ENCODE measurements at regions not wholly inside any gene's neighbourhood (a gene's known extent, or its start where the extent isn't known, plus 50 kb on each side); places are given as distances from the start of the nearest gene placed in this dataset.

DNA sequence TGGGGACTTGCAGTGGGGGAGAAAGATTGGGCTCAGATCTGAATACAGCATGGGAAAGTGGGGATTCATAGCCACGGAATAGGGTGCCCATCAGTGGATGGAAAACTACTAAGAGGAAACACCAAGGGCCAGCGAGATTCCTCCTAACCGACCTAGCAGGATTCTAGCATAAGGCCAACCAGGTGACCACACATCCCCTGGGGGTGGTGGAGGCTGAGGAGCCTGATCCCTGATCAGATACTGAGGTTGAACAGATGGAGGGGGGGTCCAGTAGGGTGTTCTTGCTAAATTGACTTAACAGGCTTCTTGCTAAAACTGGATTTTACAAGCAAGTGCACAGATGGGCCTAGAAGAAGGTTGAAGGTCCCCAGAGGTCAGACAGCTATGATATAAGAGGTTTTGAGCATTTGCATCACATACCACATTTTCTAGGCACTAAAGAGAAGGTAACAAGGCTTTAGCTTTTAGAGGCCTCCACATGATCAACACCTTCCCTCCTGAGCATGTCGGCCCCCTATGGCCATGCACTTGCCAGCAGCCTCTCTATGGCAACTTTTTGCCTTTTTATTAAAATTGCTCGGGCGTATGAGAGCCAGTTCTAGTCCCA lies 69.1 kb upstream of the PUDP start:
- TF ChIP-seq POLR2A (IDR thresholded peaks at IDR 0.05; ENCODE audit: low read depth, low read length), result no peak
- no peak for DNase-seq (ENCODE audit: insufficient read length, low spot score)
- no peak for FAIRE-seq

DNA sequence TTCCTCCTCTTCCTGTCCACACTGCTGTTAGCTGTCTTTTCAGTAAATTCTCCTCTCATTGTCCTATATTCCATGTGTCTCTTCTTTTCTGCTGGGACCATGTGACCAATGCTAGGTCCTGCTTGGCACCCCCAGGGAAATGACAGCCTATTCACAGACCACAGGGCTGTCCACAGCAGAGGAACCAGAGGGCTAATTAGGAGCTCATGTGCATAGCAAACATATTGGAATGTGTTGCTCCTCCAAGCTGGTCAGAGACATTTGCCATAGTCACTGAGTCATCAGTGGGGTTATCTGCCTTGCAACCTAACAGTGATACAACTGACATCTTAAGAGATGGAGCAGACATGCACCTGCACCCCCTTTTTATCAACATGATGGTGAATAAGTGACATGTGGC lies 67.9 kb upstream of the PUDP start:
- FAIRE-seq (no peak), DNase-seq (ENCODE audit: insufficient read length, low spot score) (no peak)
- no peak for TF ChIP-seq POLR2A (IDR thresholded peaks at IDR 0.05; ENCODE audit: low read depth, low read length)

GRCh38 chrX:7214251-7214650 lies 66.3 kb upstream of the PUDP start:
- FAIRE-seq, result no peak
- no peak for DNase-seq (ENCODE audit: insufficient read length, low spot score)
- no peak for TF ChIP-seq POLR2A (IDR thresholded peaks at IDR 0.05; ENCODE audit: low read depth, low read length)

DNA sequence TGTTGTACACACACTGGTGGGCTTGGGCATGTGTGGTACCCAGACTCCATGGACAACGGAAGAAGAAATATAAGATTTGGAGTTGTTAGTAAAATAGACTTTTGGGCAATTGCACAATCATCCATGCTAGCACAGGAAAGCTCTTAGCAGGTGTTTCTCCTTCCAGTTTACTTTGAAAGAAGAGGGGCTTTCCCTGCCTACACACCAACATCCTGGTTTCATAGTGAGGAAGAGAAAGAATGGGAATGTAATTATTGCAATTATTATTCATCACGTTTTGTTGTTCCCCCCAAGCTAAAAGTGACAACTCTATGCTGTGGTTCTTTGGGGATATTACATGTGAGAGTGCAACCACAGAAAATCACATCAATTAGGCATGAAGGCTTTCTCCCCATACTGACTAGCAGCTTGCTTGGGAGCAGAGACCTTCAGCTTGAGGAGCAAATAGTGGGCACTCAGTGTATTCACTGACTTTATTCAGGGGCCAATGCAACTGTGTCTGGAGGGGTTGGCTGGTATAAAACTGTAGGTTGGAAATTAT lies 57.2 kb upstream of the PUDP start:
- no peak for TF ChIP-seq POLR2A (IDR thresholded peaks at IDR 0.05; ENCODE audit: low read depth, low read length)
- FAIRE-seq (no peak), DNase-seq (ENCODE audit: insufficient read length, low spot score) (no peak)

DNA sequence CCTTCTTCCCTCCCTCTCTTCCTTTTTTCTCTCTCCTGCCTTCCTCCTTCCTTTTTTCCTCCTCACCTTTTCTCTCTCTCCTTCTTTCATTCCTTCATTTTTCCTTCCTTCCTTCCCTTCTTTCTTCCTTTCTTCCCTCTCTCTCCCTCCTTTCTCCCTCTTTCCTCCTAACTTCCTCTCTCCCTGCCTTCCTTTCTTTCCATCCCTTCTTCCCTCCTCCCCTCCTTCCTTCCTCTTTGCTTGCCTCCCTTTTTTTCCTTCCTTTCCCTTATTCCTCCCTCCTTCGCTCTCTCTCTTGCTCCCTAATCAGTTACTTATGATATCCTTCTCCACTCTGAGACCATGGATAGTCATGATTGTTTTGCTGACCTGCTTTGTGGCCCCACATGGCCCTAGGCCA lies 56.7 kb upstream of the PUDP start:
- FAIRE-seq, result no peak
- TF ChIP-seq POLR2A (IDR thresholded peaks at IDR 0.05; ENCODE audit: low read depth, low read length), result no peak
- no peak for DNase-seq (ENCODE audit: insufficient read length, low spot score)

DNA sequence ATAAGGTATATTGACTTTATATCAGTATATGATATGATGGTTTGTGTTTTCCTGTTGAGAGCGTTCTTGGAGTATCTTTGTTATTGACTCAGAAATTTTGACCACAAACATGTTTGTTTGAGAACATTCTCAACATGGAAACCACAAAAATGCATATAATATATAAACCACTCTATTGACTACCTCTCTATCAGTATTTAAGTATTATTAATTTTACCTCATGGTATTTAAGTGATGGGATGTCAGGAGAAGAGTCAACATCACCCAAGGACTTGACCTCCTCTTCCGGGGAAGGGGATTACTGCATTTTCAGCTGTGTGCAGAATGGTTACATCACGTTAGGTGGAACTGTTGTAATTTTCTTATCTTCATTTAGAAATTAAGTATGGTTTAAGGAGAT lies 54.3 kb upstream of the PUDP start:
- no peak for DNase-seq (ENCODE audit: insufficient read length, low spot score)
- FAIRE-seq, result no peak
- no peak for TF ChIP-seq POLR2A (IDR thresholded peaks at IDR 0.05; ENCODE audit: low read depth, low read length)

DNA sequence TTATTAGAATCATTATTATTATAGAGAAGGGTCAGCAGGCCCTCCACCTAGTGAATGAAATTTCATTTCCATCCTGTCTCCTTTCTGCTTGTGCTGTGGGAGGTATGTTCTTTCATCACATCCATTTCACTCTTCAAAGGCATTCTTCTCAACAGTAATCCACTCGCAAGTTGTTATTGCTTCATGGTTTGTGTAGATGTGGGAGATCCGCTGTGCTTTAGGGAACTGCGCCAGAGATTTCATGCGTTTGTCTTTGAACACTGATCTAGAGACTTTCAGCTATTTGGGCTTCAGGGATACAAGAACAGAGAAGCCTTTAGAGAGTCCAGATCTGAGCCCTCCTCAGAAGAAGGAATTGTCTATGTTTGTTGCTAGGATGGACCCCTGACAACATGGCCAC lies 53.5 kb upstream of the PUDP start:
- no peak for FAIRE-seq

GRCh38 chrX:7198499-7198898 lies 50.5 kb upstream of the PUDP start:
- FAIRE-seq, result no peak
- no peak for DNase-seq (ENCODE audit: insufficient read length, low spot score)
- no peak for TF ChIP-seq POLR2A (IDR thresholded peaks at IDR 0.05; ENCODE audit: low read depth, low read length)

More for the DNA sequence above, 53.5 kb upstream of the PUDP start:
- DNase-seq (ENCODE audit: insufficient read length, low spot score), result no peak
- no peak for TF ChIP-seq POLR2A (IDR thresholded peaks at IDR 0.05; ENCODE audit: low read depth, low read length)

All from H54 (cell line).